Ishikawa (cell line): ENCODE measurements at regions not wholly inside any gene's neighbourhood (a gene's known extent, or its start where the extent isn't known, plus 50 kb on each side); places are given as distances from the start of the nearest gene placed in this dataset.

Experiments used
- CEBPB ChIP-seq: IDR thresholded peaks from 2 replicates; pipeline ENCODE4 v1.6.1; 2012
- CREB1 ChIP-seq: IDR thresholded peaks from 2 replicates; pipeline ENCODE4 v1.6.1; 2012; ENCODE audit warnings: low read depth
- FOXM1 ChIP-seq: IDR thresholded peaks from 2 replicates; pipeline ENCODE4 v1.6.1; 2012; ENCODE audit warnings: low read depth, borderline replicate concordance
- RAD21 ChIP-seq: IDR thresholded peaks from 2 replicates; pipeline ENCODE4 v1.6.1; 2012; ENCODE audit warnings: low read depth
- TCF12 ChIP-seq: IDR thresholded peaks from 2 replicates; pipeline ENCODE4 v1.6.1; 2012; ENCODE audit warnings: low read depth
- ZBTB7A ChIP-seq: IDR thresholded peaks from 2 replicates; pipeline ENCODE4 v1.6.1; 2012; ENCODE audit warnings: low read depth
- TF ChIP-seq, protein P1 (sequence below): IDR thresholded peaks from 2 replicates; pipeline ENCODE4 v1.6.1; 2012
- TF ChIP-seq, protein P2 (sequence below): IDR thresholded peaks from 2 replicates; pipeline ENCODE4 v1.6.1; 2012; ENCODE audit warnings: low read depth, mild to moderate bottlenecking

DNA sequence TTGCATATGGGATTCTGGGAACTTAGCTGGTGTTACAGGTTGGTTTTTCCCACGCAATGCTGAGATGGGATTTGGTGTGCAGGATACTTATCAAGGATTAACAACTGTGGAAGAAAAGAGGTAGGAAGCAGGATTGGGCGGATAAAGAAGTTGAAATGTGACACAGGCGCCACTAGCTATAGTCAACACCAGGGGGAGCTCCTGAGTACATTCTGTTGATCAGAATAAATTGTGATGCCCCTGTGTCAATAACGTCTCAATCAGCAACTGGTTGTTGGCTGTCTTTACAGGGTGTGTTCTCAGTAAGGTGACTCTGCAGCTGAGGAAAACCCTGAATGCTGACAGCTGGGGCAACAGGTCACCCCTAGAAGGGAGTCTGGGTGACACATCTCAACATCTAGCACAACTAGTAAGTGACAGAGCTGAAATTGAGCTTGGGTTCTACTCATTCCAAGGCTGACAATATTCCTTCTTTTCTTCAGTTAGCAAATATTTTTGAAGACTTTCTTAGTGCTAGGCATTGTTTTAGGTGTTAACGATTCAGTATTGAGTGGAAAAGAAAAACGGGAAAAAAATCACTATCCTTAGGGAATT lies 143.0 kb downstream of the ARL6IP6 start:
- TF ChIP-seq CREB1 (no peak), RAD21 (peak; percentile 51), FOXM1 (no peak), ZBTB7A (no peak), TCF12 (no peak), CEBPB (no peak)
- TF ChIP-seq, protein P1, sequence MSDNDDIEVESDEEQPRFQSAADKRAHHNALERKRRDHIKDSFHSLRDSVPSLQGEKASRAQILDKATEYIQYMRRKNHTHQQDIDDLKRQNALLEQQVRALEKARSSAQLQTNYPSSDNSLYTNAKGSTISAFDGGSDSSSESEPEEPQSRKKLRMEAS: no peak
- TF ChIP-seq, protein P2, sequence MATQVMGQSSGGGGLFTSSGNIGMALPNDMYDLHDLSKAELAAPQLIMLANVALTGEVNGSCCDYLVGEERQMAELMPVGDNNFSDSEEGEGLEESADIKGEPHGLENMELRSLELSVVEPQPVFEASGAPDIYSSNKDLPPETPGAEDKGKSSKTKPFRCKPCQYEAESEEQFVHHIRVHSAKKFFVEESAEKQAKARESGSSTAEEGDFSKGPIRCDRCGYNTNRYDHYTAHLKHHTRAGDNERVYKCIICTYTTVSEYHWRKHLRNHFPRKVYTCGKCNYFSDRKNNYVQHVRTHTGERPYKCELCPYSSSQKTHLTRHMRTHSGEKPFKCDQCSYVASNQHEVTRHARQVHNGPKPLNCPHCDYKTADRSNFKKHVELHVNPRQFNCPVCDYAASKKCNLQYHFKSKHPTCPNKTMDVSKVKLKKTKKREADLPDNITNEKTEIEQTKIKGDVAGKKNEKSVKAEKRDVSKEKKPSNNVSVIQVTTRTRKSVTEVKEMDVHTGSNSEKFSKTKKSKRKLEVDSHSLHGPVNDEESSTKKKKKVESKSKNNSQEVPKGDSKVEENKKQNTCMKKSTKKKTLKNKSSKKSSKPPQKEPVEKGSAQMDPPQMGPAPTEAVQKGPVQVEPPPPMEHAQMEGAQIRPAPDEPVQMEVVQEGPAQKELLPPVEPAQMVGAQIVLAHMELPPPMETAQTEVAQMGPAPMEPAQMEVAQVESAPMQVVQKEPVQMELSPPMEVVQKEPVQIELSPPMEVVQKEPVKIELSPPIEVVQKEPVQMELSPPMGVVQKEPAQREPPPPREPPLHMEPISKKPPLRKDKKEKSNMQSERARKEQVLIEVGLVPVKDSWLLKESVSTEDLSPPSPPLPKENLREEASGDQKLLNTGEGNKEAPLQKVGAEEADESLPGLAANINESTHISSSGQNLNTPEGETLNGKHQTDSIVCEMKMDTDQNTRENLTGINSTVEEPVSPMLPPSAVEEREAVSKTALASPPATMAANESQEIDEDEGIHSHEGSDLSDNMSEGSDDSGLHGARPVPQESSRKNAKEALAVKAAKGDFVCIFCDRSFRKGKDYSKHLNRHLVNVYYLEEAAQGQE: no peak
